ENCODE measurements at regions not wholly inside any gene's neighbourhood (a gene's known extent, or its start where the extent isn't known, plus 50 kb on each side); places are given as distances from the start of the nearest gene placed in this dataset.

DNA sequence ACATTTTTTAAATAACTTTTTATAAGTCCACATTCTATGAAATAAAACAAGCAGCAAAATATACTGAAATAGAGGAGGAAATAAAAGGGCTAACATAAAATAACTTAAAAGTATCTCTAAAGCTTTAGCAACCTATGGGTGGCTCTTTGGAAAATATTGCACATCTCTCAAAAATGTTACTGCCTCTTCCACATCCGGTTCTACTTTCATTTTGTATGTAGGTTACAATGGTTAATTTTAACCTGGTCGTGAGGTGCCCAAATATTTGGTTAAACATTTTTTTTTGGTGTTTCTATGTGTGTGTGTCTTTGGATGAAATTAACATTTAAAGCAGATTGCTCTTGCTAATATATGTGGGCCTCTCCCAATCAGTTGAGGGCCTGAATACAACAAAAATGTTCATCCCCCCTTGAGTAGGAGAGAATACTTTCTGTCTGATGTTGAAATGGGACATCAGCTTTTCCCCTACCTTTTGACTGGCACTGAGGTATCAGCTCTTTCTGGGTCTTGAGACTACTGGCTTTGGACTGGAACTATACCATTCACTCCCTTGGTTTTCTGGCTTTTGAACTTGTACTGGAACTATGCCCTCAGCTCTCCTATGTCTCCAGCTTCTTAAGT lies 353.0 kb downstream of the ADAM29 start:
- TF ChIP-seq CTCF (IDR thresholded peaks at IDR 0.05; ENCODE audit: insufficient read depth, low read depth, low read length): no peak
- no peak for TF ChIP-seq EZH2 (IDR thresholded peaks at IDR 0.05; ENCODE audit: insufficient read depth, low read length)
